Thymus (tissue), 11 donors: ENCODE measurements at regions not wholly inside any gene's neighbourhood (a gene's known extent, or its start where the extent isn't known, plus 50 kb on each side); places are given as distances from the start of the nearest gene placed in this dataset.
A peak's percentile ranks its signal among the peaks of the same experiment; 100 is the strongest.

ENCODE experiments used
- DNase-seq, 9 donors: peaks; one replicate each; pipeline ENCODE4 v3.0.0-alpha.2; 2013; ENCODE audit warnings: low spot score in 9 of 9, low read depth in 6 of 9, missing footprints in 1 of 9
- H3K27ac ChIP-seq, 2 donors: one replicate each; pipeline ENCODE4 v1.5.1; 2013; ENCODE audit warnings: control low read depth in 1 of 2, low read depth in 1 of 2, low read length in 1 of 2, mild to moderate bottlenecking in 1 of 2, moderate library complexity in 1 of 2
- H3K27me3 ChIP-seq, 2 donors: one replicate each; pipeline ENCODE4 v1.5.1; 2013; ENCODE audit warnings: low read length in 1 of 2; ENCODE audit not compliant: control insufficient read depth in 2 of 2, insufficient read depth in 1 of 2
- H3K36me3 ChIP-seq, 2 donors: one replicate each; pipeline ENCODE4 v1.5.1; 2013; ENCODE audit warnings: low read length in 1 of 2, mild to moderate bottlenecking in 1 of 2, moderate library complexity in 1 of 2; ENCODE audit not compliant: control insufficient read depth in 2 of 2, insufficient read depth in 2 of 2
- H3K4me1 ChIP-seq, 2 donors: one replicate each; pipeline ENCODE4 v1.5.1; 2013; ENCODE audit warnings: low read length in 2 of 2; ENCODE audit not compliant: control insufficient read depth in 2 of 2, insufficient read depth in 2 of 2
- H3K4me3 ChIP-seq, 2 donors: one replicate each; pipeline ENCODE4 v1.5.1; 2013; ENCODE audit warnings: low read length in 2 of 2, control low read depth in 1 of 2, mild to moderate bottlenecking in 1 of 2
- H3K9me3 ChIP-seq, 2 donors: one replicate each; pipeline ENCODE4 v1.5.1; 2013; ENCODE audit warnings: low read length in 1 of 2, mild to moderate bottlenecking in 1 of 2; ENCODE audit not compliant: control insufficient read depth in 2 of 2, insufficient read depth in 1 of 2
- WGBS: extraction: QIAGEN DNeasy Blood & Tissue Kit; methylation state at CpG from one replicate; pipeline ENCODE4 v1.1.7; 2013; 5-methylcytosine and 5-hydroxymethylcytosine counted together
- donor health status: healthy.

DNA sequence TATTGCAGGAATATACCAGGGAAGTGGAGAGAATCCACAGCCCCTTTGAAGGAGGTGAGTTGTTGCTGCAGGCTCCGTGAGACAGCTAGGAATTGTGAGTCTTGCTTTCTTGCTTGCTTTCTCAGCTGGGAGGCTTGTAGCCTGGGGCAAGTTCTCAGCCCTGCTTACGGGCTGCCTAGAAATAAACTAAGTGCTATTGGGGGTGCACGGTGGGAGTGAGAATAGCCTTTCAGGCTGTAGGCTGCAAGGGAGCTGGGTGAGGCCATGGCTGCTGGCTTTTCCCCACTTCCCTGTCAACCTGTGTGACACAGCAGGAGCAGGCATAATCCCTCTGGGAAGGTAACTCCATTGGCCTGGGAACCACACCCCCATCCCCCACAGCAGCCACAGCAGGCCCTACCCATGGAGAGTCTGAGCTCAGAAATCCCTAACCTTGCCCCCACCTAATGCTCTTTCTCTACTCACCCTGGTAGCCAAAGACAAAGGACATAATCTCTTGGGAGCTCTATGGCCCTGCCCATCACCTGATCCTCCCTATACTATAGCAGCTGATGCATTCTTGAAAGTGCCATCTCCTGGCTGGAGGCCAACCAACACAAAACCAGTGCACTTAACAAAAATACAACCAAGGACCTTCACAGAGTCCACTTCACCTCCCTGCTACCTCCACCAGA, 113.0 kb downstream of the MMRN1 start:
- Histone ChIP-seq H3K36me3 (no peaks in the 10 kb centered on the region), H3K4me1 (no peaks in the 10 kb centered on the region), H3K27me3 (no peaks in the 10 kb centered on the region), H3K4me3 (no peak overlapping the region), H3K9me3 (no peaks in the 10 kb centered on the region), H3K27ac (no peak overlapping the region)
- 98% methylated on average over 3 of the region's 3 CpGs for WGBS
- DNase-seq: no peak

- Histone ChIP-seq H3K4me1 (no peaks in the 10 kb centered on the region), H3K36me3 (no peaks in the 10 kb centered on the region), H3K27me3 (no peaks in the 10 kb centered on the region), H3K9me3 (no peaks in the 10 kb centered on the region), H3K4me3 (no peak overlapping the region), H3K27ac (no peak overlapping the region)
- DNase-seq: no peak
- WGBS: 89% methylated on average over 4 of the region's 4 CpGs
Observed at GRCh38 chr4:90012918-90013317, 114.3 kb upstream of the CCSER1 start.

DNA sequence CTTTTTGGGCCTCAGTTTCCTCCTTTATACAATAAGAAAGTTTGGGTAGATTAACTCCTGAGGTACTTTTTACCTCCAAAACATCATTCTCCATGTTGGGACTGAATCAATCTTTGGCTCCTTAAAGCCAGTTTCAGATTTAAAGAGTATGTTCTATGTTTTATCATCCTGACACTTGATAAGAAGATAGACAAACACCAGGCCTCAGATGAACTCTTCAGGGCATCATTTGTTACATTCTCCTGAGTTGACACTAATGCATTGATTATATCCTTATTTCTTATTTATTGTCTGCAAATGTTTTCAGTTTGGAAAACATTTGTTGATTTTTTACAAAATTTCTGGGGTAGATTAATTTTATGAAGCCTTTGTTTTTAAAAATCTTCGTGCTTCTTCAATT, 102.7 kb upstream of the CCSER1 start:
- no peak for DNase-seq
- Histone ChIP-seq H3K27ac (no peak overlapping the region), H3K36me3 (no peaks in the 10 kb centered on the region), H3K27me3 (no peaks in the 10 kb centered on the region), H3K4me1 (no peaks in the 10 kb centered on the region), H3K4me3 (no peak overlapping the region), H3K9me3 (no peaks in the 10 kb centered on the region)
- 89% methylated on average over 1 of the region's 1 CpG for WGBS

GRCh38 chr4:90025248-90025647, 101.9 kb upstream of the CCSER1 start:
- Histone ChIP-seq H3K4me3 (no peak overlapping the region), H3K27ac (no peak overlapping the region), H3K4me1 (no peaks in the 10 kb centered on the region), H3K36me3 (no peaks in the 10 kb centered on the region), H3K9me3 (no peaks in the 10 kb centered on the region), H3K27me3 (no peaks in the 10 kb centered on the region)
- DNase-seq: peak in 1 of 9 donors; percentile 7
- 15% methylated on average over 1 of the region's 1 CpG for WGBS

DNA sequence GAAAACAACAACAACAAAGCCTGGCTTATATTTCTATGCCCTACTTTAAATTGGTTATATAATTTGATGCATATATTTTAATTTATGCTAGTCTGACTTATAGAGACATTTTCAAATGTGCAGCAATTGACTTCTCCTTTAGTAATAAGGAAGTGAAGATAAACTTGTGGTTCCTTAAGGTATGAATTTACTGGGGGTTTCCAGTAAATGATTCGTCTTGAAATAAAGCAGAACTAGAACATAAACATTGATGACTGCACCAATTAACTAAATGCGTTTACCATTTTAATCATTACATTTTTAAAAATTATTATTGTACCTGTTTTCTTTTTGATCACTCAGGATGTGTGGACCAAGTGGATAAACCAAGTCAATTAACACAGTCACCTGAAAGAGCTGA, 99.6 kb upstream of the CCSER1 start:
- Histone ChIP-seq H3K9me3 (no peaks in the 10 kb centered on the region), H3K36me3 (no peaks in the 10 kb centered on the region), H3K27ac (no peak overlapping the region), H3K4me1 (no peaks in the 10 kb centered on the region), H3K4me3 (no peak overlapping the region), H3K27me3 (no peaks in the 10 kb centered on the region)
- no peak for DNase-seq
- 30% methylated on average over 2 of the region's 2 CpGs for WGBS

- 100% methylated on average over 2 of the region's 2 CpGs for WGBS
- H3K9me3 ChIP-seq: no peaks in the 10 kb centered on the region
- DNase-seq: no peak
- H3K27ac ChIP-seq: no peak overlapping the region
- no peak overlapping the region for H3K4me3 ChIP-seq
- no peaks in the 10 kb centered on the region for H3K4me1 ChIP-seq
- no peaks in the 10 kb centered on the region for H3K27me3 ChIP-seq
- H3K36me3 ChIP-seq: no peaks in the 10 kb centered on the region
Observed at GRCh38 chr4:90028460-90028859, 98.7 kb upstream of the CCSER1 start.

GRCh38 chr4:90030202-90030601, 97.0 kb upstream of the CCSER1 start:
- Histone ChIP-seq H3K4me3 (no peak overlapping the region), H3K9me3 (no peaks in the 10 kb centered on the region), H3K36me3 (no peaks in the 10 kb centered on the region), H3K4me1 (no peaks in the 10 kb centered on the region), H3K27ac (no peak overlapping the region), H3K27me3 (no peaks in the 10 kb centered on the region)
- DNase-seq: no peak
- 91% methylated on average over 3 of the region's 3 CpGs for WGBS

DNA sequence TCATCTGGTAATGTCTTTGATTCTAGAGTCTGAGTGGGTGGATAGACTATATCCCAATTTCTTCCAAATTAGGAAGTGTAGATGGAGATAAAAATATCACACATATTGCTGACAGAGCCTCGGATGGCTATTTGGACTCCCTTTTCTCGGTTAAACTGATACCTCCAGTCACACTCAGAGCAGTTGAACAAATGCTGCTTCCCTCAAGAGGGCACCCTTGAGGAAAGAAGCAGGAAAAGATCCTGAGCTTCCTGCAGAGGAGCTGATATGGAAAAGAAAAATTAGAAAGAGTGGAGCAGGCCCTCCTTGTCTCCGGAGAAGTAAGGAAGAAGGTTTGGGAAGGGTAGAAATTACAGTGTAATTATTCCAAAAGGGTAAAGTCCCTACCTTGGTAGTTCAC, 96.2 kb upstream of the CCSER1 start:
- H3K9me3 ChIP-seq: no peaks in the 10 kb centered on the region
- WGBS: 88% methylated on average over 3 of the region's 3 CpGs
- no peak for DNase-seq
- H3K4me3 ChIP-seq: no peak overlapping the region
- no peak overlapping the region for H3K27ac ChIP-seq
- no peaks in the 10 kb centered on the region for H3K36me3 ChIP-seq
- H3K27me3 ChIP-seq: no peaks in the 10 kb centered on the region
- H3K4me1 ChIP-seq: no peaks in the 10 kb centered on the region

GRCh38 chr4:90039122-90039521, 88.1 kb upstream of the CCSER1 start:
- WGBS: 95% methylated on average over 7 of the region's 7 CpGs
- Histone ChIP-seq H3K36me3 (no peaks in the 10 kb centered on the region), H3K27me3 (no peaks in the 10 kb centered on the region), H3K4me1 (no peaks in the 10 kb centered on the region), H3K9me3 (no peaks in the 10 kb centered on the region), H3K4me3 (no peak overlapping the region), H3K27ac (no peak overlapping the region)
- no peak for DNase-seq

- Histone ChIP-seq H3K27ac (no peak overlapping the region), H3K9me3 (no peaks in the 10 kb centered on the region), H3K4me1 (no peaks in the 10 kb centered on the region), H3K36me3 (no peaks in the 10 kb centered on the region), H3K27me3 (no peaks in the 10 kb centered on the region), H3K4me3 (no peak overlapping the region)
- DNase-seq: no peak
- 88% methylated on average over 3 of the region's 3 CpGs for WGBS
Observed at GRCh38 chr4:90051999-90052398, 75.2 kb upstream of the CCSER1 start.
